Esophagus squamous epithelium (tissue), 5 donors: ENCODE measurements at regions not wholly inside any gene's neighbourhood (a gene's known extent, or its start where the extent isn't known, plus 50 kb on each side); places are given as distances from the start of the nearest gene placed in this dataset.

Experiments used
- DNase-seq: peaks from one replicate; lab custom pipeline; 2025; lab: John Stamatoyannopoulos, UW
- H3K27ac ChIP-seq, 4 donors: fragments of 200-600 bp; sonication (generic); one replicate each; pipeline ENCODE4 v1.5.1; 2016 to 2019; ENCODE audit warnings: mild to moderate bottlenecking in 1 of 4
- H3K27me3 ChIP-seq, 4 donors: fragments of 200-600 bp; sonication (generic); 1 replicate in 3 of 4; 2 replicates in 1 of 4; pipeline versions ENCODE4 v1.5.1 to v1.6.0; 2017 to 2021; ENCODE audit warnings: antibody characterized with exemption in 1 of 4
- H3K36me3 ChIP-seq, 3 donors: fragments of 200-600 bp; sonication (generic); one replicate each; pipeline ENCODE4 v1.5.1; 2016 to 2019
- H3K4me1 ChIP-seq, 3 donors: fragments of 200-600 bp; sonication (generic); one replicate each; pipeline ENCODE4 v1.5.1; 2017 to 2019
- H3K4me3 ChIP-seq, 4 donors: fragments of 200-600 bp; sonication (generic); 1 replicate in 3 of 4; 2 replicates in 1 of 4; pipeline ENCODE4 v1.5.1; 2016 to 2019; ENCODE audit warnings: mild to moderate bottlenecking in 2 of 4, moderate library complexity in 1 of 4
- H3K9me3 ChIP-seq, 3 donors: fragments of 200-600 bp; sonication (generic); one replicate each; pipeline ENCODE4 v1.5.1; 2016 to 2019
- CTCF ChIP-seq, 6 experiments: fragments of 450-650 bp in 4 of 6; fragments of 200-600 bp in 2 of 6; sonication (generic) in 2 of 6; IDR thresholded peaks; one replicate each; pipeline ENCODE4 v1.5.1; 2016 to 2019; ENCODE audit warnings: antibody characterized with exemption in 6 of 6, mild to moderate bottlenecking in 4 of 6, moderate library complexity in 4 of 6
- POLR2A ChIP-seq, 4 donors: fragments of 450-650 bp; IDR thresholded peaks; one replicate each; pipeline ENCODE4 v1.6.1; 2017; ENCODE audit warnings: antibody characterized with exemption in 4 of 4, mild to moderate bottlenecking in 4 of 4, moderate library complexity in 3 of 4
- WGBS, 2 donors: methylation state at CpG; one replicate each; pipeline ENCODE4 v1.1.5; 2018; 5-methylcytosine and 5-hydroxymethylcytosine counted together
- intact Hi-C: fragments of 100-400 bp; cut with DNase I; formaldehyde crosslinking; loops from one replicate; pipeline ENCODE4 v1.15.0; 2022
- donor health status: DM: yes; HTN: yes; CAD: no.

- Histone ChIP-seq H3K4me1 (peaks cover 0 to 9% (median 0%) of the 10 kb centered on the region in 3 donors), H3K4me3 (no peak overlapping the region), H3K27me3 (peaks cover 0 to 18% (median 0%) of the 10 kb centered on the region in 4 donors), H3K9me3 (no peaks in the 10 kb centered on the region), H3K36me3 (no peaks in the 10 kb centered on the region), H3K27ac (no peak overlapping the region)
- DNase-seq = no peak
- intact Hi-C loops = no loop called here
- 60 to 72% methylated on average over 3 of the region's 3 CpGs for WGBS, 2 donors
- no peak for TF ChIP-seq POLR2A (IDR thresholded peaks at IDR 0.05)
- no peak for TF ChIP-seq CTCF (IDR thresholded peaks at IDR 0.05)
Observed at GRCh38 chr16:51567911-51568310, 416.8 kb upstream of the SALL1 start.

- WGBS, 2 donors = 65 to 76% methylated on average over 4 of the region's 4 CpGs
- Histone ChIP-seq H3K27ac (no peak overlapping the region), H3K36me3 (no peaks in the 10 kb centered on the region), H3K4me3 (no peak overlapping the region), H3K4me1 (peaks cover 0 to 9% (median 0%) of the 10 kb centered on the region in 3 donors), H3K27me3 (peaks cover 0 to 8% (median 0%) of the 10 kb centered on the region in 4 donors), H3K9me3 (no peaks in the 10 kb centered on the region)
- no peak for DNase-seq
- TF ChIP-seq POLR2A (IDR thresholded peaks at IDR 0.05) (no peak), CTCF (IDR thresholded peaks at IDR 0.05) (no peak)
- intact Hi-C loops = no loop called here
Observed at GRCh38 chr16:51565184-51565583, 414.1 kb upstream of the SALL1 start.

- Histone ChIP-seq H3K27me3 (peaks cover 0 to 12% (median 0%) of the 10 kb centered on the region in 4 donors), H3K4me1 (no peaks in the 10 kb centered on the region), H3K27ac (no peak overlapping the region), H3K36me3 (no peaks in the 10 kb centered on the region), H3K4me3 (no peak overlapping the region), H3K9me3 (no peaks in the 10 kb centered on the region)
- DNase-seq = no peak
- intact Hi-C loops = no loop called here
- no peak for TF ChIP-seq CTCF (IDR thresholded peaks at IDR 0.05)
- TF ChIP-seq POLR2A (IDR thresholded peaks at IDR 0.05) = no peak
- WGBS, 2 donors = 73 to 81% methylated on average over 4 of the region's 4 CpGs
Observed at GRCh38 chr16:51562891-51563290, 411.8 kb upstream of the SALL1 start.

- TF ChIP-seq POLR2A (IDR thresholded peaks at IDR 0.05) (no peak), CTCF (IDR thresholded peaks at IDR 0.05) (no peak)
Observed at GRCh38 chr16:51559901-51560300, 408.8 kb upstream of the SALL1 start.

GRCh38 chr16:51557670-51558069, 406.6 kb upstream of the SALL1 start:
- peaks cover 0 to 16% (median 0%) of the 10 kb centered on the region in 3 donors for H3K4me1 ChIP-seq
- intact Hi-C loops = no loop called here
- TF ChIP-seq CTCF (IDR thresholded peaks at IDR 0.05) (no peak), POLR2A (IDR thresholded peaks at IDR 0.05) (no peak)
- peaks cover 0 to 13% (median 0%) of the 10 kb centered on the region in 4 donors for H3K27me3 ChIP-seq
- H3K4me3 ChIP-seq = no peak overlapping the region
- WGBS, 2 donors = 80 to 84% methylated on average over 3 of the region's 3 CpGs
- H3K27ac ChIP-seq = no peak overlapping the region
- H3K36me3 ChIP-seq = no peaks in the 10 kb centered on the region
- no peaks in the 10 kb centered on the region for H3K9me3 ChIP-seq
- DNase-seq = no peak

More at GRCh38 chr16:51559901-51560300, 408.8 kb upstream of the SALL1 start:
- Histone ChIP-seq H3K36me3 (no peaks in the 10 kb centered on the region), H3K9me3 (no peaks in the 10 kb centered on the region), H3K4me3 (no peak overlapping the region), H3K27me3 (peaks cover 0 to 18% (median 0%) of the 10 kb centered on the region in 4 donors), H3K27ac (no peak overlapping the region), H3K4me1 (peaks cover 0 to 9% (median 0%) of the 10 kb centered on the region in 3 donors)
- WGBS, 2 donors = 84 to 87% methylated on average over 3 of the region's 3 CpGs
- DNase-seq = no peak
- intact Hi-C loops = no loop called here
